ENCODE measurements at regions not wholly inside any gene's neighbourhood (a gene's known extent, or its start where the extent isn't known, plus 50 kb on each side); places are given as distances from the start of the nearest gene placed in this dataset.

DNA sequence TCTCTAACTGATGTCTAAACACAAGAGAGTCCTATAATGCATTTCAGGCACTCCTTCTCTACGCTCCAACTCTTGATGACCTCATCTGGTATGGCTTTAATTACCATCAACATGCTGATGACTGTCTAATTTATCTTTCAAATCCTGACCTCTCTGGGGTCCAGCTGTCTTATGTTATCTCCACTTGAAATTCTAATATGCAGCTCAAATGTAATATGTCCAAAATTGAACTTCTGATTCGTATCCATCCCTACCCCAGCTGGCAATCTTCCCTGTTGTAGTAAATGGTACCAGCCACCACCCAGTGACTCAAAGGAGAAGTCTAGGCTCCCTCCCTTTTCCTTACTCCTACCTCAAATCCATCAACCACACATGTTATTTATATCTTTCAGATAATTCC is 288.0 kb upstream of the SLC10A2 start:
- TF ChIP-seq, protein P1, sequence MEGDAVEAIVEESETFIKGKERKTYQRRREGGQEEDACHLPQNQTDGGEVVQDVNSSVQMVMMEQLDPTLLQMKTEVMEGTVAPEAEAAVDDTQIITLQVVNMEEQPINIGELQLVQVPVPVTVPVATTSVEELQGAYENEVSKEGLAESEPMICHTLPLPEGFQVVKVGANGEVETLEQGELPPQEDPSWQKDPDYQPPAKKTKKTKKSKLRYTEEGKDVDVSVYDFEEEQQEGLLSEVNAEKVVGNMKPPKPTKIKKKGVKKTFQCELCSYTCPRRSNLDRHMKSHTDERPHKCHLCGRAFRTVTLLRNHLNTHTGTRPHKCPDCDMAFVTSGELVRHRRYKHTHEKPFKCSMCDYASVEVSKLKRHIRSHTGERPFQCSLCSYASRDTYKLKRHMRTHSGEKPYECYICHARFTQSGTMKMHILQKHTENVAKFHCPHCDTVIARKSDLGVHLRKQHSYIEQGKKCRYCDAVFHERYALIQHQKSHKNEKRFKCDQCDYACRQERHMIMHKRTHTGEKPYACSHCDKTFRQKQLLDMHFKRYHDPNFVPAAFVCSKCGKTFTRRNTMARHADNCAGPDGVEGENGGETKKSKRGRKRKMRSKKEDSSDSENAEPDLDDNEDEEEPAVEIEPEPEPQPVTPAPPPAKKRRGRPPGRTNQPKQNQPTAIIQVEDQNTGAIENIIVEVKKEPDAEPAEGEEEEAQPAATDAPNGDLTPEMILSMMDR (IDR thresholded peaks at IDR 0.05; ENCODE audit: low read depth, low read length, poor library complexity, severe bottlenecking) = no peak
- TF ChIP-seq EZH2phosphoT487 (IDR thresholded peaks at IDR 0.05; ENCODE audit: borderline replicate concordance, low read length) = no peak
